Testis (tissue), 2 donors: ENCODE measurements at regions not wholly inside any gene's neighbourhood (a gene's known extent, or its start where the extent isn't known, plus 50 kb on each side); places are given as distances from the start of the nearest gene placed in this dataset.

Source experiments
- DNase-seq: peaks from one replicate; pipeline ENCODE4 v3.0.0-alpha.2; 2019
- H3K27ac ChIP-seq, 2 donors: fragments of 200-600 bp; sonication (generic); one replicate each; pipeline ENCODE4 v1.5.1; 2019
- H3K27me3 ChIP-seq: fragments of 200-600 bp; sonication (generic); one replicate; pipeline ENCODE4 v1.5.1; 2019
- H3K36me3 ChIP-seq: fragments of 200-600 bp; sonication (generic); one replicate; pipeline ENCODE4 v1.5.1; 2017; ENCODE audit warnings: low read depth; ENCODE audit errors: missing control alignments
- H3K4me1 ChIP-seq: fragments of 200-600 bp; sonication (generic); one replicate; pipeline ENCODE4 v1.5.1; 2019
- H3K4me3 ChIP-seq, 2 donors: fragments of 200-600 bp; sonication (generic); one replicate each; pipeline ENCODE4 v1.5.1; 2017 to 2019
- H3K9me3 ChIP-seq: fragments of 200-600 bp; sonication (generic); one replicate; pipeline ENCODE4 v1.5.1; 2017
- CTCF ChIP-seq, 3 experiments: fragments of 450-650 bp in 2 of 3; fragments of 200-600 bp in 1 of 3; sonication (generic) in 1 of 3; IDR thresholded peaks; one replicate each; pipeline ENCODE4 v1.5.1; 2016 to 2019; ENCODE audit warnings: antibody characterized with exemption in 3 of 3, mild to moderate bottlenecking in 2 of 3, moderate library complexity in 1 of 3
- POLR2A ChIP-seq: fragments of 450-650 bp; IDR thresholded peaks from one replicate; pipeline ENCODE4 v1.6.1; 2017; ENCODE audit warnings: antibody characterized with exemption, mild to moderate bottlenecking, moderate library complexity
- WGBS, 2 donors: methylation state at CpG; one replicate each; pipeline ENCODE4 v1.1.5; 2018; 5-methylcytosine and 5-hydroxymethylcytosine counted together
- intact Hi-C: fragments of 100-400 bp; cut with DNase I; formaldehyde crosslinking; loops from one replicate; pipeline ENCODE4 v1.15.1; 2023; ENCODE audit warnings: low total_unique reads

GRCh38 chr15:96460106-96460505 lies 129.6 kb downstream of the NR2F2 start:
- 86 to 88% methylated on average over 1 of the region's 1 CpG for WGBS, 2 donors
- Histone ChIP-seq H3K27me3 (no peaks in the 10 kb centered on the region), H3K4me1 (no peaks in the 10 kb centered on the region), H3K9me3 (no peaks in the 10 kb centered on the region), H3K27ac (no peak overlapping the region), H3K4me3 (no peak overlapping the region), H3K36me3 (no peaks in the 10 kb centered on the region)
- DNase-seq = no peak
- intact Hi-C loops = no loop called here
- TF ChIP-seq CTCF (IDR thresholded peaks at IDR 0.05) (no peak), POLR2A (no peak)

- Histone ChIP-seq H3K27ac (no peak overlapping the region), H3K9me3 (no peaks in the 10 kb centered on the region), H3K27me3 (no peaks in the 10 kb centered on the region), H3K36me3 (no peaks in the 10 kb centered on the region), H3K4me1 (no peaks in the 10 kb centered on the region), H3K4me3 (no peak overlapping the region)
- intact Hi-C loops = no loop called here
- WGBS, 2 donors = 65 to 73% methylated on average over 21 of the region's 21 CpGs
- TF ChIP-seq CTCF (IDR thresholded peaks at IDR 0.05) = no peak
- no peak for TF ChIP-seq POLR2A
- no peak for DNase-seq
Measured at GRCh38 chr15:96462768-96463750, 132.6 kb downstream of the NR2F2 start.

- intact Hi-C loops = no loop called here
- WGBS, 2 donors = 65 to 73% methylated on average over 4 of the region's 4 CpGs
- Histone ChIP-seq H3K36me3 (no peaks in the 10 kb centered on the region), H3K9me3 (no peaks in the 10 kb centered on the region), H3K4me1 (no peaks in the 10 kb centered on the region), H3K27me3 (no peaks in the 10 kb centered on the region), H3K4me3 (no peak overlapping the region), H3K27ac (no peak overlapping the region)
- no peak for TF ChIP-seq POLR2A
- DNase-seq = no peak
Measured at GRCh38 chr15:96466389-96466947, 136.0 kb downstream of the NR2F2 start.

- Histone ChIP-seq H3K4me3 (no peak overlapping the region), H3K27ac (no peak overlapping the region), H3K4me1 (no peaks in the 10 kb centered on the region), H3K9me3 (no peaks in the 10 kb centered on the region), H3K36me3 (no peaks in the 10 kb centered on the region), H3K27me3 (no peaks in the 10 kb centered on the region)
- WGBS, 2 donors = 91 to 93% methylated on average over 3 of the region's 3 CpGs
- no peak for DNase-seq
- TF ChIP-seq POLR2A (no peak), CTCF (IDR thresholded peaks at IDR 0.05) (no peak)
- intact Hi-C loops = no loop called here
Measured at GRCh38 chr15:96468036-96468435, 137.5 kb downstream of the NR2F2 start.

GRCh38 chr15:96470681-96471310 lies 140.3 kb downstream of the NR2F2 start:
- Histone ChIP-seq H3K4me3 (no peak overlapping the region), H3K4me1 (no peaks in the 10 kb centered on the region), H3K27ac (no peak overlapping the region), H3K9me3 (no peaks in the 10 kb centered on the region), H3K27me3 (no peaks in the 10 kb centered on the region), H3K36me3 (no peaks in the 10 kb centered on the region)
- intact Hi-C loops = no loop called here
- WGBS, 2 donors = 60 to 70% methylated on average over 19 of the region's 19 CpGs
- DNase-seq = no peak
- TF ChIP-seq CTCF (IDR thresholded peaks at IDR 0.05) (no peak), POLR2A (no peak)
